GM12874 (cell line): ENCODE measurements at regions not wholly inside any gene's neighbourhood (a gene's known extent, or its start where the extent isn't known, plus 50 kb on each side); places are given as distances from the start of the nearest gene placed in this dataset.

Experiments used
- CTCF ChIP-seq: IDR thresholded peaks from 2 replicates; pipeline ENCODE4 v1.5.1; 2011; ENCODE audit warnings: low read depth, mild to moderate bottlenecking, control low read depth, low read length, moderate library complexity; ENCODE audit not compliant: insufficient read depth

GRCh38 chr10:78548369-78548768 lies 514.7 kb downstream of the RPS24 start:
- no peak for TF ChIP-seq CTCF

DNA sequence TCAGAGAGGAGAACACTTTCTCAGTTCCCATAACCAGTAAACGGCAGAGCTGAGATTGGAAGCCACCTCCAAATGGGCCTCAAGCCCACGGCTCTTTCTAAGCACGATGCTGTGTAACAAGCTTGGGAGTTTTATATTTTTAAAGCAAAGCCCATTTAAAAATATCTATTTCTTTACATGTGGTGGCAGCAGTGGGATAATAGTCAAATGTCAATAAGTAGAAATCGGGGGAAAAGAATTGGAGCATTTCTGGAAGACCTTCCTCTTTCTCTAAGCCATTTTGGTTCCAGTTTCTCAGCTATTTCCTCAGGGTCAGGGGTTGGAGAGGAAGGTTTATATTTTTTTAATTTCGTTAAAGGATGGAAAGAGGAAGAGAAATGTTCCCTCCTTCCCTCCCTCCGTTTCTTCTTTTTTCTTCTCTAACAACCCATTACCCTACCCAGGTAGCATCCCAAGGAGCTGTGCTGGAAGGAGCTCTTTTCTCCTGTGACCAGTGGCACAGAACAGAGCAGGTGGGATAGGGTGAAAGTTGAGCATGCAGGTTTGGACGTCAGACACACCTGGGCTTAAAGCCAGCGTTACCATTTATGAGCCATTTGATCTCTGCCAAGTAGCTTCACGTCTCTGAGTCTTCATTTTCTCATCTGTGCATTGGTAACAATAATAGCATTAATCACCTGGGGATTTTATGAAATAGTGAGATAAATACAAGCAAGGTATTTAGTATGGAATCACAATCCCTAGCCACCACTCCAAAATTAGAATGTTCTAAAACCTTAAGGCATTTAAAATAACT lies 515.7 kb downstream of the RPS24 start:
- no peak for TF ChIP-seq CTCF

- no peak for TF ChIP-seq CTCF
Observed at GRCh38 chr10:78550090-78550489, 516.4 kb downstream of the RPS24 start.

DNA sequence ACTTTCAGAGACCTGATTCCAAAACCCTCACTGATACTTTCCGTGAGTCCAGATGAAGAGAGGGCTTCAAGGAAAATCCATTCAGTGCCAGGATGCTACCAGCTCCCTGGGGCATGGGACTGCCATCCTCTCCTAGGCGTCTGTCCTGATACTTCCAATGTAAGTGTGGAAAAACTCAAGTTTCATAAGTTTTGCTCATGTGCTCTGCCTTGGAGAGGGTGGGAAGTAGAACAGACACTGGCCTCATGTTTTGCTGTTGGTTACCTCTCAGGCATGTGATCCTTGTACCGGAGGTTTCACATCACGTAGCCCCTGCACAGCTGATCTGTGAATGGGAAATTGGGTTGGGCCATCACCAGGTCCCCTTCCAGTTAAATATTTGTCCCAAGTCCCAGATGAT lies 517.1 kb downstream of the RPS24 start:
- no peak for TF ChIP-seq CTCF

- no peak for TF ChIP-seq CTCF
Observed at GRCh38 chr10:78551184-78552005, 517.4 kb upstream of the ZMIZ1 start.

- no peak for TF ChIP-seq CTCF
Observed at GRCh38 chr10:78552261-78552811, 516.4 kb upstream of the ZMIZ1 start.

DNA sequence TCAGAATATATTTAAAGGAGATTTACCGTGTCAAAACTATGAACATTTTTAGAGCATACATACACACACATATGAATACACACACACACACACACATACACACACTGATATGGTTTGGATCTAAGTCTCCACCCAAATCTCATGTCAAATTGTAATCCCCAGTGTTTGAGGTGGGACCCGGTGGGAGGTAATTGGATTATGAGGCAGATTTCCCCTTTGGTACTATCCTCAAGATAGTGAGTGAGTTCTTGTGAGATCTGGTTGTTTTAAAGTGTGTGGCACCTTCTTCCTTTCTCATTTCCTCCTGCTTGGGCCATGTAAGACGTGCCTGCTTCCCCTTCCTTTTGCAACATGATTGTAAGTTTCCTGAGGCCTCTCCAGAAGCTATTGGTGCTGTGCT lies 515.0 kb upstream of the ZMIZ1 start:
- TF ChIP-seq CTCF: no peak
